ENCODE measurements at regions not wholly inside any gene's neighbourhood (a gene's known extent, or its start where the extent isn't known, plus 50 kb on each side); places are given as distances from the start of the nearest gene placed in this dataset.
A peak's percentile ranks its signal among the peaks of the same experiment; 100 is the strongest.

DNA sequence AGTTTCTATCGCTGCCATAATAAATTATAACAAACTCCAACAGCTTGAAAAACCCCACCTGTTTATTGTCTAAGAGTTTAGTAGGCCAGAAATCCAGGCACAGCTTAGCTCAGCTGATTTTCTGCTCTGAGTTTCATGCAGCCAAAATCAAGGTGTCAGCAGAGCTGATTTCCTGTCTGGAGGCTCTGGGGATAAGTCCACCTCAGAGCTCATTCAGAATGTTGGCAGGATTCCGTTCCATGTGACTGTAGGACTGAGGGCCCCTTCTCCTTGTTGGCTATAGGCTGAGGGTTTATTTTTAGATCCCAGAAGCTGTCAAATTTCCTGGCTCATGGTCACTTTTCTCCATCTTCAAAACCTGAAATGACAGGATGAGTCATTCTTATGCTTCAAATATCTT, 91.6 kb upstream of the CHODL start:
- no peak overlapping the region for H3K9ac ChIP-seq (ENCODE audit: insufficient read depth in 1 of 2, low read length in 2 of 2)
- no peaks in the 10 kb centered on the region for H3K36me3 ChIP-seq (ENCODE audit: control insufficient read depth in 4 of 4, insufficient read depth in 4 of 4, low read length in 4 of 4)
- H3K9me3 ChIP-seq (ENCODE audit: control insufficient read depth in 4 of 4, insufficient read depth in 3 of 4, low read length in 3 of 4): peaks cover 0 to 3% (median 0%) of the 10 kb centered on the region in 4 donors
- H3K4me1 ChIP-seq (ENCODE audit: control insufficient read depth in 5 of 5, insufficient read depth in 5 of 5, low read length in 5 of 5): peaks cover 0 to 12% (median 0%) of the 10 kb centered on the region in 5 donors
- ATAC-seq (ENCODE audit: insufficient read depth, low FRiP score) (no peak), DNase-seq (peak in 1 of 3 donors; percentile 6)
- 85 to 87% methylated on average over 2 of the region's 2 CpGs for WGBS, 2 donors
- H3K27ac ChIP-seq (ENCODE audit: low read depth in 1 of 2, low read length in 1 of 2): no peak overlapping the region
- H3K27me3 ChIP-seq (ENCODE audit: control insufficient read depth in 3 of 3, insufficient read depth in 3 of 3, low read length in 2 of 3): no peaks in the 10 kb centered on the region
- H3K4me3 ChIP-seq: no peak overlapping the region
- TF ChIP-seq, protein P1, sequence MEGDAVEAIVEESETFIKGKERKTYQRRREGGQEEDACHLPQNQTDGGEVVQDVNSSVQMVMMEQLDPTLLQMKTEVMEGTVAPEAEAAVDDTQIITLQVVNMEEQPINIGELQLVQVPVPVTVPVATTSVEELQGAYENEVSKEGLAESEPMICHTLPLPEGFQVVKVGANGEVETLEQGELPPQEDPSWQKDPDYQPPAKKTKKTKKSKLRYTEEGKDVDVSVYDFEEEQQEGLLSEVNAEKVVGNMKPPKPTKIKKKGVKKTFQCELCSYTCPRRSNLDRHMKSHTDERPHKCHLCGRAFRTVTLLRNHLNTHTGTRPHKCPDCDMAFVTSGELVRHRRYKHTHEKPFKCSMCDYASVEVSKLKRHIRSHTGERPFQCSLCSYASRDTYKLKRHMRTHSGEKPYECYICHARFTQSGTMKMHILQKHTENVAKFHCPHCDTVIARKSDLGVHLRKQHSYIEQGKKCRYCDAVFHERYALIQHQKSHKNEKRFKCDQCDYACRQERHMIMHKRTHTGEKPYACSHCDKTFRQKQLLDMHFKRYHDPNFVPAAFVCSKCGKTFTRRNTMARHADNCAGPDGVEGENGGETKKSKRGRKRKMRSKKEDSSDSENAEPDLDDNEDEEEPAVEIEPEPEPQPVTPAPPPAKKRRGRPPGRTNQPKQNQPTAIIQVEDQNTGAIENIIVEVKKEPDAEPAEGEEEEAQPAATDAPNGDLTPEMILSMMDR (IDR thresholded peaks at IDR 0.05; ENCODE audit: control extremely low read depth, extremely low read depth): no peak

DNA sequence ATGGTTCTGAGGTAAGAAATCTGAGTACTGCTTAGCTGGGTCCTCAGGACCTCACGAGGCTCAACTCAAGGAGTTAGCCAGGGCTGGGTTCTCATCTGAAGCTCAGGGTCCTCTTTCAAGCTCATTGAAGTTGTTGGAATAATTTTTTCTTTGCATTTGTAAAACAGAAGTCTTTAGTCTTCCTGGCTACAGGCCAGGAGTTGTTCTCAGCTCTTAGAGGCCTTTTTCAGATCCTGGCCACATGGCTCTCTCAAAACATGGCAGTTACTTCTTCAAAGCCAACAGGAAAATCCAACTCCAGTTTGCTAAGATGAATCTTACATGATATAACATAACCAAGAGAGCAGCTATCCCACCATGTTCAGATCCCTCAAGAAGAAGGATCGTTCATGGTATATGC, 92.3 kb upstream of the CHODL start:
- no peak overlapping the region for H3K27ac ChIP-seq (ENCODE audit: low read depth in 1 of 2, low read length in 1 of 2)
- DNase-seq: peak in 1 of 3 donors; percentile 32
- H3K4me3 ChIP-seq: no peak overlapping the region
- H3K9ac ChIP-seq (ENCODE audit: insufficient read depth in 1 of 2, low read length in 2 of 2): no peak overlapping the region
- no peak for ATAC-seq (ENCODE audit: insufficient read depth, low FRiP score)
- H3K9me3 ChIP-seq (ENCODE audit: control insufficient read depth in 4 of 4, insufficient read depth in 3 of 4, low read length in 3 of 4): peaks cover 0 to 3% (median 0%) of the 10 kb centered on the region in 4 donors
- WGBS, 2 donors: 90 to 91% methylated on average over 2 of the region's 2 CpGs
- peaks cover 0 to 18% (median 6%) of the 10 kb centered on the region in 5 donors for H3K4me1 ChIP-seq (ENCODE audit: control insufficient read depth in 5 of 5, insufficient read depth in 5 of 5, low read length in 5 of 5)
- no peaks in the 10 kb centered on the region for H3K36me3 ChIP-seq (ENCODE audit: control insufficient read depth in 4 of 4, insufficient read depth in 4 of 4, low read length in 4 of 4)
- H3K27me3 ChIP-seq (ENCODE audit: control insufficient read depth in 3 of 3, insufficient read depth in 3 of 3, low read length in 2 of 3): no peaks in the 10 kb centered on the region
- TF ChIP-seq, protein P1 (IDR thresholded peaks at IDR 0.05; ENCODE audit: control extremely low read depth, extremely low read depth): no peak

DNA sequence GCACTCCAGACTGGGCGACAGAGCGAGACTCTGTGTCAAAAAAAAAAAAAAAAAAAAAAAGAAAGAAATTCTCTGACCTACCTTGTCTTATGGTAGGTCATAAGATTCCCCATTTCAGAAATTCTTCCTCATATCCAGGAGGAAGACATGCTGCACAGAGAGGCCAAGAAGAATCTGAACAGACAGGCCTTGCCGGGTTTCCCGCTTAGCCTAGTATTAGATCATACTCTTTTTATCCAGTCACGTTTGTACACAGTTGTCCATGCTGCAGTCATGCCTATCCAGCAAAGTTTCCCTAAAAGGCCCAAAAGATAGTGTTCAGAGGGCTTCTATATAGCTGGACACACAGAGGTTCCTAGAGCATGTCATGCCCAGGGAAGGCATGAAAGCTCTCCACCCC, 93.6 kb upstream of the CHODL start:
- H3K4me3 ChIP-seq: no peak overlapping the region

More for the DNA sequence above, 93.6 kb upstream of the CHODL start:
- TF ChIP-seq, protein P1 (IDR thresholded peaks at IDR 0.05; ENCODE audit: control extremely low read depth, extremely low read depth): no peak
- no peak overlapping the region for H3K27ac ChIP-seq (ENCODE audit: low read depth in 1 of 2, low read length in 1 of 2)
- WGBS, 2 donors: 91 to 92% methylated on average over 5 of the region's 5 CpGs
- H3K9ac ChIP-seq (ENCODE audit: insufficient read depth in 1 of 2, low read length in 2 of 2): no peak overlapping the region
- peaks cover 0 to 19% (median 8%) of the 10 kb centered on the region in 5 donors for H3K4me1 ChIP-seq (ENCODE audit: control insufficient read depth in 5 of 5, insufficient read depth in 5 of 5, low read length in 5 of 5)
- DNase-seq: no peak
- ATAC-seq (ENCODE audit: insufficient read depth, low FRiP score): no peak
- no peaks in the 10 kb centered on the region for H3K27me3 ChIP-seq (ENCODE audit: control insufficient read depth in 3 of 3, insufficient read depth in 3 of 3, low read length in 2 of 3)
- H3K36me3 ChIP-seq (ENCODE audit: control insufficient read depth in 4 of 4, insufficient read depth in 4 of 4, low read length in 4 of 4): no peaks in the 10 kb centered on the region
- no peaks in the 10 kb centered on the region for H3K9me3 ChIP-seq (ENCODE audit: control insufficient read depth in 4 of 4, insufficient read depth in 3 of 4, low read length in 3 of 4)
